ENCODE measurements at regions not wholly inside any gene's neighbourhood (a gene's known extent, or its start where the extent isn't known, plus 50 kb on each side); places are given as distances from the start of the nearest gene placed in this dataset.

- Histone ChIP-seq H3K27me3 (ENCODE audit: control insufficient read depth in 2 of 2, insufficient read depth in 2 of 2, low read length in 2 of 2) (no peaks in the 10 kb centered on the region), H4K20me1 (ENCODE audit: insufficient read depth, low read length) (no peaks in the 10 kb centered on the region)
- peak in 2 of 3 donors; percentile 20 to 43 for DNase-seq
Observed at GRCh38 chr1:192477630-192478029, 97.9 kb upstream of the RGS1 start.

GRCh38 chr1:192485692-192486436 lies 89.7 kb upstream of the RGS1 start:
- Histone ChIP-seq H3K36me3 (replicated peaks in 1 of 2; ENCODE audit: control insufficient read depth in 1 of 2, insufficient read depth in 2 of 2, low read length in 2 of 2) (no peaks in the 10 kb centered on the region), H3K4me3 (replicated peaks in 1 of 3; ENCODE audit: low read depth in 2 of 3, low read length in 3 of 3) (no peak overlapping the region), H3K4me2 (replicated peaks; ENCODE audit: extremely low read depth, low read length, poor library complexity, severe bottlenecking) (no peak overlapping the region), H3K27ac (ENCODE audit: low read depth in 1 of 2, low read length in 2 of 2) (no peak overlapping the region), H3K27me3 (ENCODE audit: control insufficient read depth in 2 of 2, insufficient read depth in 2 of 2, low read length in 2 of 2) (no peaks in the 10 kb centered on the region), H3K9me3 (replicated peaks in 1 of 2; ENCODE audit: control insufficient read depth in 1 of 2, insufficient read depth in 1 of 2, low read length in 2 of 2) (no peaks in the 10 kb centered on the region), H3K79me2 (ENCODE audit: insufficient read depth, low read length) (no peaks in the 10 kb centered on the region), H3K4me1 (ENCODE audit: control insufficient read depth in 1 of 2, insufficient read depth in 2 of 2, low read length in 2 of 2) (no peaks in the 10 kb centered on the region), H4K20me1 (ENCODE audit: insufficient read depth, low read length) (no peaks in the 10 kb centered on the region), H3K9ac (ENCODE audit: insufficient read depth, low read length, poor library complexity, severe bottlenecking) (no peak overlapping the region), H2AFZ (ENCODE audit: insufficient read depth, low read depth, low read length, poor library complexity, severe bottlenecking) (no peak overlapping the region)
- no peak for TF ChIP-seq CTCF (IDR thresholded peaks at IDR 0.05)
- Mint-ChIP-seq H3K4me1 (no peaks in the 10 kb centered on the region), H3K9me3 (peaks cover 0 to 9% (median 3%) of the 10 kb centered on the region in 7 donors), H3K27ac (no peak overlapping the region), H3K27me3 (ENCODE audit: low read depth in 3 of 3) (no peaks in the 10 kb centered on the region), H3K4me3 (no peak overlapping the region), H3K36me3 (no peaks in the 10 kb centered on the region)
- DNase-seq, result peak in 2 of 3 donors; percentile 10 to 40
- WGBS (ENCODE audit: insufficient coverage), result no CpG with 5 or more reads among the region's 1 CpG
- intact Hi-C loops (cut with micrococcal nuclease), result no loop called here

More at GRCh38 chr1:192477630-192478029, 97.9 kb upstream of the RGS1 start:
- H3K27ac ChIP-seq (ENCODE audit: low read depth in 1 of 2, low read length in 2 of 2), result no peak overlapping the region
- no peaks in the 10 kb centered on the region for H3K4me1 ChIP-seq (ENCODE audit: control insufficient read depth in 1 of 2, insufficient read depth in 2 of 2, low read length in 2 of 2)
- intact Hi-C loops (cut with micrococcal nuclease), result loop anchor here (2.0 to 10.0 kb wide), 6 partner anchors 40 to 577 kb away; partner anchors contain the start of genes RGS2 (in 1 of the 2), RO60 (in 1 of the 2) and UCHL5 (in 1 of the 2)
- H3K4me3 Mint-ChIP-seq, result no peak overlapping the region
- TF ChIP-seq CTCF (IDR thresholded peaks at IDR 0.05), result peak; percentile 63
- H3K79me2 ChIP-seq (ENCODE audit: insufficient read depth, low read length), result no peaks in the 10 kb centered on the region
- no peaks in the 10 kb centered on the region for H3K9me3 ChIP-seq (replicated peaks in 1 of 2; ENCODE audit: control insufficient read depth in 1 of 2, insufficient read depth in 1 of 2, low read length in 2 of 2)
- no peak overlapping the region for H3K4me3 ChIP-seq (replicated peaks in 1 of 3; ENCODE audit: low read depth in 2 of 3, low read length in 3 of 3)
- no peaks in the 10 kb centered on the region for H3K36me3 ChIP-seq (replicated peaks in 1 of 2; ENCODE audit: control insufficient read depth in 1 of 2, insufficient read depth in 2 of 2, low read length in 2 of 2)
- H3K4me2 ChIP-seq (replicated peaks; ENCODE audit: extremely low read depth, low read length, poor library complexity, severe bottlenecking), result no peak overlapping the region
- H3K27me3 Mint-ChIP-seq (ENCODE audit: low read depth in 3 of 3), result peaks cover 0 to 5% (median 3%) of the 10 kb centered on the region in 3 donors
- peaks cover 5% of the 10 kb centered on the region for H3K4me1 Mint-ChIP-seq
- H2AFZ ChIP-seq (ENCODE audit: insufficient read depth, low read depth, low read length, poor library complexity, severe bottlenecking), result no peak overlapping the region
- H3K9ac ChIP-seq (ENCODE audit: insufficient read depth, low read length, poor library complexity, severe bottlenecking), result no peak overlapping the region
- no peaks in the 10 kb centered on the region for H3K36me3 Mint-ChIP-seq
- WGBS (ENCODE audit: insufficient coverage), result no CpG with 5 or more reads among the region's 2 CpGs
- peaks cover 0 to 2% (median 0%) of the 10 kb centered on the region in 7 donors for H3K9me3 Mint-ChIP-seq
- H3K27ac Mint-ChIP-seq, result no peak overlapping the region

All from CD14-positive monocyte (primary cell).